ENCODE measurements at regions not wholly inside any gene's neighbourhood (a gene's known extent, or its start where the extent isn't known, plus 50 kb on each side); places are given as distances from the start of the nearest gene placed in this dataset.

DNA sequence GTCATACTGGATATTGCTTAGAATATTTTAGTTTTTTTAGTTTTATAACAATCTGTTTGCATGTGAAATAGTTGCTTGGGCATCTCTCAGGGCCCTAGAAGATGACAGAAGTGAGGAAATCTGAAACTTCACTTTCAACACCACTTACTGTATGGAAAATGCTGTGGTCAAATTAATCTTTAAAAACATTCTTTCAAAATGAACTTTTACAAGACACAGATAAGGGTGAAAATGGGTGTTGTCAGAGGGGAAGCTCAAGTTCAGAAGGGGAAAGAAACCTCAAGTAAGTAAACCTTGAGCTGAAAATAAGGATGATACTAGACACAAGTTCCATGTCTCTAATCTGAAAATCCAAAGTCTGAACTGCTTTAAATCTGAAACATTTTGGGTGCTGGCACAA, 1840.1 kb upstream of the RAG2 start:
- TF ChIP-seq, protein P1, sequence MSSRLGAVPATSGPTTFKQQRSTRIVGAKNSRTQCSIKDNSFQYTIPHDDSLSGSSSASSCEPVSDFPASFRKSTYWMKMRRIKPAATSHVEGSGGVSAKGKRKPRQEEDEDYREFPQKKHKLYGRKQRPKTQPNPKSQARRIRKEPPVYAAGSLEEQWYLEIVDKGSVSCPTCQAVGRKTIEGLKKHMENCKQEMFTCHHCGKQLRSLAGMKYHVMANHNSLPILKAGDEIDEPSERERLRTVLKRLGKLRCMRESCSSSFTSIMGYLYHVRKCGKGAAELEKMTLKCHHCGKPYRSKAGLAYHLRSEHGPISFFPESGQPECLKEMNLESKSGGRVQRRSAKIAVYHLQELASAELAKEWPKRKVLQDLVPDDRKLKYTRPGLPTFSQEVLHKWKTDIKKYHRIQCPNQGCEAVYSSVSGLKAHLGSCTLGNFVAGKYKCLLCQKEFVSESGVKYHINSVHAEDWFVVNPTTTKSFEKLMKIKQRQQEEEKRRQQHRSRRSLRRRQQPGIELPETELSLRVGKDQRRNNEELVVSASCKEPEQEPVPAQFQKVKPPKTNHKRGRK (CRISPR knock-in tag; IDR thresholded peaks at IDR 0.05; ENCODE audit: borderline replicate concordance), result no peak
- TF ChIP-seq, protein P2, sequence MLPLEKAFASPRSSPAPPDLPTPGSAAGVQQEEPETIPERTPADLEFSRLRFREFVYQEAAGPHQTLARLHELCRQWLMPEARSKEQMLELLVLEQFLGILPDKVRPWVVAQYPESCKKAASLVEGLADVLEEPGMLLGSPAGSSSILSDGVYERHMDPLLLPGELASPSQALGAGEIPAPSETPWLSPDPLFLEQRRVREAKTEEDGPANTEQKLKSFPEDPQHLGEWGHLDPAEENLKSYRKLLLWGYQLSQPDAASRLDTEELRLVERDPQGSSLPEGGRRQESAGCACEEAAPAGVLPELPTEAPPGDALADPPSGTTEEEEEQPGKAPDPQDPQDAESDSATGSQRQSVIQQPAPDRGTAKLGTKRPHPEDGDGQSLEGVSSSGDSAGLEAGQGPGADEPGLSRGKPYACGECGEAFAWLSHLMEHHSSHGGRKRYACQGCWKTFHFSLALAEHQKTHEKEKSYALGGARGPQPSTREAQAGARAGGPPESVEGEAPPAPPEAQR (CRISPR knock-in tag; IDR thresholded peaks at IDR 0.05), result no peak
- TF ChIP-seq, protein P3, sequence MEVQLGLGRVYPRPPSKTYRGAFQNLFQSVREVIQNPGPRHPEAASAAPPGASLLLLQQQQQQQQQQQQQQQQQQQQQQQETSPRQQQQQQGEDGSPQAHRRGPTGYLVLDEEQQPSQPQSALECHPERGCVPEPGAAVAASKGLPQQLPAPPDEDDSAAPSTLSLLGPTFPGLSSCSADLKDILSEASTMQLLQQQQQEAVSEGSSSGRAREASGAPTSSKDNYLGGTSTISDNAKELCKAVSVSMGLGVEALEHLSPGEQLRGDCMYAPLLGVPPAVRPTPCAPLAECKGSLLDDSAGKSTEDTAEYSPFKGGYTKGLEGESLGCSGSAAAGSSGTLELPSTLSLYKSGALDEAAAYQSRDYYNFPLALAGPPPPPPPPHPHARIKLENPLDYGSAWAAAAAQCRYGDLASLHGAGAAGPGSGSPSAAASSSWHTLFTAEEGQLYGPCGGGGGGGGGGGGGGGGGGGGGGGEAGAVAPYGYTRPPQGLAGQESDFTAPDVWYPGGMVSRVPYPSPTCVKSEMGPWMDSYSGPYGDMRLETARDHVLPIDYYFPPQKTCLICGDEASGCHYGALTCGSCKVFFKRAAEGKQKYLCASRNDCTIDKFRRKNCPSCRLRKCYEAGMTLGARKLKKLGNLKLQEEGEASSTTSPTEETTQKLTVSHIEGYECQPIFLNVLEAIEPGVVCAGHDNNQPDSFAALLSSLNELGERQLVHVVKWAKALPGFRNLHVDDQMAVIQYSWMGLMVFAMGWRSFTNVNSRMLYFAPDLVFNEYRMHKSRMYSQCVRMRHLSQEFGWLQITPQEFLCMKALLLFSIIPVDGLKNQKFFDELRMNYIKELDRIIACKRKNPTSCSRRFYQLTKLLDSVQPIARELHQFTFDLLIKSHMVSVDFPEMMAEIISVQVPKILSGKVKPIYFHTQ (CRISPR knock-in tag; IDR thresholded peaks at IDR 0.05), result no peak
- no peak for TF ChIP-seq CBFB (CRISPR knock-in tag; IDR thresholded peaks at IDR 0.05; ENCODE audit: low read depth)
- TF ChIP-seq CREB1 (CRISPR knock-in tag; IDR thresholded peaks at IDR 0.05), result no peak
- TF ChIP-seq, protein P4, sequence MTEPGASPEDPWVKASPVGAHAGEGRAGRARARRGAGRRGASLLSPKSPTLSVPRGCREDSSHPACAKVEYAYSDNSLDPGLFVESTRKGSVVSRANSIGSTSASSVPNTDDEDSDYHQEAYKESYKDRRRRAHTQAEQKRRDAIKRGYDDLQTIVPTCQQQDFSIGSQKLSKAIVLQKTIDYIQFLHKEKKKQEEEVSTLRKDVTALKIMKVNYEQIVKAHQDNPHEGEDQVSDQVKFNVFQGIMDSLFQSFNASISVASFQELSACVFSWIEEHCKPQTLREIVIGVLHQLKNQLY (CRISPR knock-in tag; IDR thresholded peaks at IDR 0.05), result no peak
- no peak for TF ChIP-seq ETV6 (CRISPR knock-in tag; IDR thresholded peaks at IDR 0.05)
- TF ChIP-seq, protein P5, sequence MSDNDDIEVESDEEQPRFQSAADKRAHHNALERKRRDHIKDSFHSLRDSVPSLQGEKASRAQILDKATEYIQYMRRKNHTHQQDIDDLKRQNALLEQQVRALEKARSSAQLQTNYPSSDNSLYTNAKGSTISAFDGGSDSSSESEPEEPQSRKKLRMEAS (CRISPR knock-in tag; IDR thresholded peaks at IDR 0.05), result no peak
- TF ChIP-seq ZNF121 (CRISPR knock-in tag; IDR thresholded peaks at IDR 0.05), result no peak
- no peak for TF ChIP-seq TP53 (CRISPR knock-in tag; IDR thresholded peaks at IDR 0.05)
- no peak for TF ChIP-seq ZNF232 (CRISPR knock-in tag; IDR thresholded peaks at IDR 0.05)
- TF ChIP-seq, protein P6, sequence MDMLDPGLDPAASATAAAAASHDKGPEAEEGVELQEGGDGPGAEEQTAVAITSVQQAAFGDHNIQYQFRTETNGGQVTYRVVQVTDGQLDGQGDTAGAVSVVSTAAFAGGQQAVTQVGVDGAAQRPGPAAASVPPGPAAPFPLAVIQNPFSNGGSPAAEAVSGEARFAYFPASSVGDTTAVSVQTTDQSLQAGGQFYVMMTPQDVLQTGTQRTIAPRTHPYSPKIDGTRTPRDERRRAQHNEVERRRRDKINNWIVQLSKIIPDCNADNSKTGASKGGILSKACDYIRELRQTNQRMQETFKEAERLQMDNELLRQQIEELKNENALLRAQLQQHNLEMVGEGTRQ (CRISPR knock-in tag; IDR thresholded peaks at IDR 0.05), result no peak
- TF ChIP-seq NR3C1 (CRISPR knock-in tag; conservative IDR thresholded peaks at IDR 0.05; ENCODE audit: low read depth), result no peak
- TF ChIP-seq ZNF396 (CRISPR knock-in tag; IDR thresholded peaks at IDR 0.05; ENCODE audit: borderline replicate concordance), result no peak
- TF ChIP-seq ELF4 (CRISPR knock-in tag; IDR thresholded peaks at IDR 0.05; ENCODE audit: low read depth), result no peak
- TF ChIP-seq FOXJ3 (CRISPR knock-in tag; IDR thresholded peaks at IDR 0.05; ENCODE audit: borderline replicate concordance), result no peak
- TF ChIP-seq, protein P7, sequence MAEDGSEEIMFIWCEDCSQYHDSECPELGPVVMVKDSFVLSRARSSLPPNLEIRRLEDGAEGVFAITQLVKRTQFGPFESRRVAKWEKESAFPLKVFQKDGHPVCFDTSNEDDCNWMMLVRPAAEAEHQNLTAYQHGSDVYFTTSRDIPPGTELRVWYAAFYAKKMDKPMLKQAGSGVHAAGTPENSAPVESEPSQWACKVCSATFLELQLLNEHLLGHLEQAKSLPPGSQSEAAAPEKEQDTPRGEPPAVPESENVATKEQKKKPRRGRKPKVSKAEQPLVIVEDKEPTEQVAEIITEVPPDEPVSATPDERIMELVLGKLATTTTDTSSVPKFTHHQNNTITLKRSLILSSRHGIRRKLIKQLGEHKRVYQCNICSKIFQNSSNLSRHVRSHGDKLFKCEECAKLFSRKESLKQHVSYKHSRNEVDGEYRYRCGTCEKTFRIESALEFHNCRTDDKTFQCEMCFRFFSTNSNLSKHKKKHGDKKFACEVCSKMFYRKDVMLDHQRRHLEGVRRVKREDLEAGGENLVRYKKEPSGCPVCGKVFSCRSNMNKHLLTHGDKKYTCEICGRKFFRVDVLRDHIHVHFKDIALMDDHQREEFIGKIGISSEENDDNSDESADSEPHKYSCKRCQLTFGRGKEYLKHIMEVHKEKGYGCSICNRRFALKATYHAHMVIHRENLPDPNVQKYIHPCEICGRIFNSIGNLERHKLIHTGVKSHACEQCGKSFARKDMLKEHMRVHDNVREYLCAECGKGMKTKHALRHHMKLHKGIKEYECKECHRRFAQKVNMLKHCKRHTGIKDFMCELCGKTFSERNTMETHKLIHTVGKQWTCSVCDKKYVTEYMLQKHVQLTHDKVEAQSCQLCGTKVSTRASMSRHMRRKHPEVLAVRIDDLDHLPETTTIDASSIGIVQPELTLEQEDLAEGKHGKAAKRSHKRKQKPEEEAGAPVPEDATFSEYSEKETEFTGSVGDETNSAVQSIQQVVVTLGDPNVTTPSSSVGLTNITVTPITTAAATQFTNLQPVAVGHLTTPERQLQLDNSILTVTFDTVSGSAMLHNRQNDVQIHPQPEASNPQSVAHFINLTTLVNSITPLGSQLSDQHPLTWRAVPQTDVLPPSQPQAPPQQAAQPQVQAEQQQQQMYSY (CRISPR knock-in tag; IDR thresholded peaks at IDR 0.05), result no peak
- no peak for TF ChIP-seq GABPB1 (CRISPR knock-in tag; IDR thresholded peaks at IDR 0.05)
- TF ChIP-seq, protein P8, sequence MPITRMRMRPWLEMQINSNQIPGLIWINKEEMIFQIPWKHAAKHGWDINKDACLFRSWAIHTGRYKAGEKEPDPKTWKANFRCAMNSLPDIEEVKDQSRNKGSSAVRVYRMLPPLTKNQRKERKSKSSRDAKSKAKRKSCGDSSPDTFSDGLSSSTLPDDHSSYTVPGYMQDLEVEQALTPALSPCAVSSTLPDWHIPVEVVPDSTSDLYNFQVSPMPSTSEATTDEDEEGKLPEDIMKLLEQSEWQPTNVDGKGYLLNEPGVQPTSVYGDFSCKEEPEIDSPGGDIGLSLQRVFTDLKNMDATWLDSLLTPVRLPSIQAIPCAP (CRISPR knock-in tag; IDR thresholded peaks at IDR 0.05), result no peak
- TF ChIP-seq MYBL2 (CRISPR knock-in tag; IDR thresholded peaks at IDR 0.05), result no peak
- Mint-ChIP-seq H3K9me3 (peaks cover 63% of the 10 kb centered on the region), H3K27me3 (ENCODE audit: low read depth) (no peaks in the 10 kb centered on the region; the same call in 1 of the 2 replicates), H3K27ac (no peak overlapping the region), H3K4me3 (no peak overlapping the region), H3K4me1 (peaks cover 8% of the 10 kb centered on the region; the same call in 1 of the 2 replicates), H3K36me3 (peaks cover 46% of the 10 kb centered on the region)
- ChIA-PET POLR2A (no interaction called here), CTCF (no interaction called here)
- ATAC-seq (no peak), DNase-seq (ENCODE audit: low spot score) (no peak)

Data from WTC11 (cell line).